GM19397 (cell line): ENCODE measurements at regions not wholly inside any gene's neighbourhood (a gene's known extent, or its start where the extent isn't known, plus 50 kb on each side); places are given as distances from the start of the nearest gene placed in this dataset.

Experiments
- ATAC-seq: cut with Tn5 transposase; IDR thresholded peaks from one replicate; pipeline ENCODE4 v1.9.1; 2021; ENCODE audit warnings: mild to moderate bottlenecking, moderate library complexity; ENCODE audit not compliant: unreplicated experiment

GRCh38 chr2:15874321-15874720 lies 66.0 kb upstream of the MYCN start:
- ATAC-seq: no peak

- no peak for ATAC-seq
These were observed 65.2 kb upstream of the MYCN start for GRCh38 chr2:15874854-15875804.

GRCh38 chr2:15875969-15876705 lies 64.2 kb upstream of the MYCN start:
- no peak for ATAC-seq

GRCh38 chr2:15880226-15881119 lies 59.9 kb upstream of the MYCN start:
- ATAC-seq: no peak

- ATAC-seq: no peak
These were observed 59.3 kb upstream of the MYCN start for GRCh38 chr2:15881120-15881433.

- ATAC-seq: no peak
These were observed 58.7 kb upstream of the MYCN start for GRCh38 chr2:15881676-15882075.

- ATAC-seq: no peak
These were observed 57.4 kb upstream of the MYCN start for GRCh38 chr2:15882761-15883497.

GRCh38 chr2:15883684-15884083 lies 56.7 kb upstream of the MYCN start:
- ATAC-seq: no peak

- ATAC-seq: no peak
These were observed 55.6 kb upstream of the MYCN start for GRCh38 chr2:15884790-15885189.

- ATAC-seq: no peak
These were observed 54.1 kb upstream of the MYCN start for GRCh38 chr2:15886231-15886630.

GRCh38 chr2:15889442-15890123 lies 50.8 kb upstream of the MYCN start:
- ATAC-seq: no peak

- no peak for ATAC-seq
These were observed 50.1 kb upstream of the MYCN start for GRCh38 chr2:15890124-15890754.
